ENCODE measurements at regions not wholly inside any gene's neighbourhood (a gene's known extent, or its start where the extent isn't known, plus 50 kb on each side); places are given as distances from the start of the nearest gene placed in this dataset.

- TF ChIP-seq CTCF (IDR thresholded peaks at IDR 0.05) (no peak), POLR2A (IDR thresholded peaks at IDR 0.05) (no peak)
Observed at GRCh38 chr1:184854036-184854435, 99.4 kb upstream of the EDEM3 start.

Data from thyroid gland (tissue), 4 donors.